ENCODE measurements at regions not wholly inside any gene's neighbourhood (a gene's known extent, or its start where the extent isn't known, plus 50 kb on each side); places are given as distances from the start of the nearest gene placed in this dataset.

DNA sequence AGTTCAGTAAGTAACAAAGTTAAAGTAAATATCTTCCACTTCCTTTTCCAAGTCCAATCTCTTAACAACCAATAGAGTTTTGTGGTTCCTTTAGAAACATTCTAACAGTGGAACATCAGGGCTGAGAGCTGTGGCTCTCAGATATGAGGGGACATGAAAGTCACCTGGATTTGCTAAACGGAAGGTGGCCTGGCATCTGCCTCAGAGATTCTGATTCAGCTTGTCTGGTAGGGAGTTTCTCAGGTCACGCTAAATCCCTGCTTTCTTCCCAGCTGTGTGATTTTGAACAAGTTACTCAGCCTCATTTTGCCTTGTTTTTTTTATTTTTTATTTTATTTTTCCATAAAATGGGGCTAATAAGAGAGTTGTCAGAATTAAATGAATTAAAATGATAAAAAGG, 411.0 kb upstream of the CDH11 start:
- TF ChIP-seq EZH2phosphoT487 (IDR thresholded peaks at IDR 0.05; ENCODE audit: borderline replicate concordance, low read length), result no peak
- TF ChIP-seq, protein P1, sequence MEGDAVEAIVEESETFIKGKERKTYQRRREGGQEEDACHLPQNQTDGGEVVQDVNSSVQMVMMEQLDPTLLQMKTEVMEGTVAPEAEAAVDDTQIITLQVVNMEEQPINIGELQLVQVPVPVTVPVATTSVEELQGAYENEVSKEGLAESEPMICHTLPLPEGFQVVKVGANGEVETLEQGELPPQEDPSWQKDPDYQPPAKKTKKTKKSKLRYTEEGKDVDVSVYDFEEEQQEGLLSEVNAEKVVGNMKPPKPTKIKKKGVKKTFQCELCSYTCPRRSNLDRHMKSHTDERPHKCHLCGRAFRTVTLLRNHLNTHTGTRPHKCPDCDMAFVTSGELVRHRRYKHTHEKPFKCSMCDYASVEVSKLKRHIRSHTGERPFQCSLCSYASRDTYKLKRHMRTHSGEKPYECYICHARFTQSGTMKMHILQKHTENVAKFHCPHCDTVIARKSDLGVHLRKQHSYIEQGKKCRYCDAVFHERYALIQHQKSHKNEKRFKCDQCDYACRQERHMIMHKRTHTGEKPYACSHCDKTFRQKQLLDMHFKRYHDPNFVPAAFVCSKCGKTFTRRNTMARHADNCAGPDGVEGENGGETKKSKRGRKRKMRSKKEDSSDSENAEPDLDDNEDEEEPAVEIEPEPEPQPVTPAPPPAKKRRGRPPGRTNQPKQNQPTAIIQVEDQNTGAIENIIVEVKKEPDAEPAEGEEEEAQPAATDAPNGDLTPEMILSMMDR (IDR thresholded peaks at IDR 0.05; ENCODE audit: low read depth, low read length, poor library complexity, severe bottlenecking), result no peak

Data from DOHH2 (cell line).